ENCODE measurements at regions not wholly inside any gene's neighbourhood (a gene's known extent, or its start where the extent isn't known, plus 50 kb on each side); places are given as distances from the start of the nearest gene placed in this dataset.

- no peak for DNase-seq
These were observed 142.6 kb upstream of the PLPP4 start for GRCh38 chr10:120314442-120314841.

GRCh38 chr10:120318862-120319261 lies 138.2 kb upstream of the PLPP4 start:
- DNase-seq = no peak

- no peak for DNase-seq
These were observed 129.4 kb upstream of the PLPP4 start for GRCh38 chr10:120327675-120328074.

- no peak for DNase-seq
These were observed 128.4 kb upstream of the PLPP4 start for GRCh38 chr10:120328647-120329046.

- DNase-seq = no peak
These were observed 121.5 kb upstream of the PLPP4 start for GRCh38 chr10:120335553-120335952.

GRCh38 chr10:120336306-120336910 lies 120.6 kb upstream of the PLPP4 start:
- DNase-seq = no peak

- peak; percentile 62 for DNase-seq
These were observed 120.0 kb upstream of the PLPP4 start for GRCh38 chr10:120336911-120337540.

- DNase-seq = no peak
These were observed 114.8 kb upstream of the PLPP4 start for GRCh38 chr10:120342115-120342714.

GRCh38 chr10:120345186-120345585 lies 111.8 kb upstream of the PLPP4 start:
- no peak for DNase-seq

- DNase-seq = no peak
These were observed 109.4 kb upstream of the PLPP4 start for GRCh38 chr10:120347644-120348043.

- DNase-seq = no peak
These were observed 108.0 kb upstream of the PLPP4 start for GRCh38 chr10:120349069-120349468.

- no peak for DNase-seq
These were observed 101.6 kb upstream of the PLPP4 start for GRCh38 chr10:120355425-120355824.

- no peak for DNase-seq
These were observed 96.5 kb upstream of the PLPP4 start for GRCh38 chr10:120360571-120360970.

- DNase-seq = no peak
These were observed 91.2 kb upstream of the PLPP4 start for GRCh38 chr10:120365872-120366271.

- no peak for DNase-seq
These were observed 89.7 kb upstream of the PLPP4 start for GRCh38 chr10:120367341-120367740.

GRCh38 chr10:120368338-120368737 lies 88.7 kb upstream of the PLPP4 start:
- no peak for DNase-seq

- no peak for DNase-seq
These were observed 88.1 kb upstream of the PLPP4 start for GRCh38 chr10:120368927-120369326.

- DNase-seq = no peak
These were observed 87.2 kb upstream of the PLPP4 start for GRCh38 chr10:120369856-120370276.

GRCh38 chr10:120371856-120372255 lies 85.2 kb upstream of the PLPP4 start:
- no peak for DNase-seq

- no peak for DNase-seq
These were observed 84.1 kb upstream of the PLPP4 start for GRCh38 chr10:120372917-120373316.

- DNase-seq = no peak
These were observed 81.4 kb upstream of the PLPP4 start for GRCh38 chr10:120375666-120376065.

GRCh38 chr10:120381931-120382330 lies 75.1 kb upstream of the PLPP4 start:
- DNase-seq = no peak

GRCh38 chr10:120382360-120382759 lies 74.7 kb upstream of the PLPP4 start:
- DNase-seq = no peak

- DNase-seq = no peak
These were observed 71.0 kb upstream of the PLPP4 start for GRCh38 chr10:120385992-120386391.

GRCh38 chr10:120386896-120387295 lies 70.1 kb upstream of the PLPP4 start:
- DNase-seq = no peak
